ENCODE measurements at regions not wholly inside any gene's neighbourhood (a gene's known extent, or its start where the extent isn't known, plus 50 kb on each side); places are given as distances from the start of the nearest gene placed in this dataset.

- DNase-seq = no peak
- Mint-ChIP-seq H3K4me3 (ENCODE audit: low read depth, unreplicated experiment) (no peak overlapping the region), H3K9me3 (ENCODE audit: low read depth, unreplicated experiment) (peaks cover 2% of the 10 kb centered on the region), H3K27me3 (ENCODE audit: unreplicated experiment) (no peaks in the 10 kb centered on the region), H3K36me3 (ENCODE audit: insufficient read depth, unreplicated experiment) (no peaks in the 10 kb centered on the region), H3K4me1 (ENCODE audit: low read depth, unreplicated experiment) (peaks cover 5% of the 10 kb centered on the region), H3K27ac (ENCODE audit: unreplicated experiment) (no peak overlapping the region)
- TF ChIP-seq CTCF (IDR thresholded peaks at IDR 0.05; ENCODE audit: unreplicated experiment) = no peak
- intact Hi-C loops (cut with micrococcal nuclease; ENCODE audit: unreplicated experiment) = no loop called here
- CTCF ChIA-PET = no interaction called here
- BruUV-seq (replicated peaks) = no TSS peak
These were observed 160.0 kb upstream of the TRPC6 start for GRCh38 chr11:101743828-101744227.

- no peak for TF ChIP-seq CTCF (IDR thresholded peaks at IDR 0.05; ENCODE audit: unreplicated experiment)
- Mint-ChIP-seq H3K27ac (ENCODE audit: unreplicated experiment) (no peak overlapping the region), H3K4me1 (ENCODE audit: low read depth, unreplicated experiment) (no peaks in the 10 kb centered on the region), H3K36me3 (ENCODE audit: insufficient read depth, unreplicated experiment) (no peaks in the 10 kb centered on the region), H3K9me3 (ENCODE audit: low read depth, unreplicated experiment) (peaks cover 2% of the 10 kb centered on the region), H3K27me3 (ENCODE audit: unreplicated experiment) (no peaks in the 10 kb centered on the region), H3K4me3 (ENCODE audit: low read depth, unreplicated experiment) (no peak overlapping the region)
- no TSS peak for BruUV-seq (replicated peaks)
- DNase-seq = no peak
- CTCF ChIA-PET = no interaction called here
- intact Hi-C loops (cut with micrococcal nuclease; ENCODE audit: unreplicated experiment) = no loop called here
These were observed 157.8 kb upstream of the TRPC6 start for GRCh38 chr11:101741479-101742175.

GRCh38 chr11:101741061-101741460 lies 157.3 kb upstream of the TRPC6 start:
- Mint-ChIP-seq H3K9me3 (ENCODE audit: low read depth, unreplicated experiment) (peaks cover 2% of the 10 kb centered on the region), H3K4me3 (ENCODE audit: low read depth, unreplicated experiment) (no peak overlapping the region), H3K4me1 (ENCODE audit: low read depth, unreplicated experiment) (no peaks in the 10 kb centered on the region), H3K27ac (ENCODE audit: unreplicated experiment) (no peak overlapping the region), H3K27me3 (ENCODE audit: unreplicated experiment) (no peaks in the 10 kb centered on the region), H3K36me3 (ENCODE audit: insufficient read depth, unreplicated experiment) (no peaks in the 10 kb centered on the region)
- CTCF ChIA-PET = no interaction called here
- intact Hi-C loops (cut with micrococcal nuclease; ENCODE audit: unreplicated experiment) = no loop called here
- no peak for TF ChIP-seq CTCF (IDR thresholded peaks at IDR 0.05; ENCODE audit: unreplicated experiment)
- DNase-seq = no peak
- no TSS peak for BruUV-seq (replicated peaks)

- TF ChIP-seq CTCF (IDR thresholded peaks at IDR 0.05; ENCODE audit: unreplicated experiment) = no peak
- no peak overlapping the region for H3K27ac Mint-ChIP-seq (ENCODE audit: unreplicated experiment)
- peaks cover 2% of the 10 kb centered on the region for H3K9me3 Mint-ChIP-seq (ENCODE audit: low read depth, unreplicated experiment)
- CTCF ChIA-PET = no interaction called here
- no TSS peak for BruUV-seq (replicated peaks)
- DNase-seq = no peak
- no peaks in the 10 kb centered on the region for H3K4me1 Mint-ChIP-seq (ENCODE audit: low read depth, unreplicated experiment)
- H3K36me3 Mint-ChIP-seq (ENCODE audit: insufficient read depth, unreplicated experiment) = no peaks in the 10 kb centered on the region
- H3K27me3 Mint-ChIP-seq (ENCODE audit: unreplicated experiment) = no peaks in the 10 kb centered on the region
- intact Hi-C loops (cut with micrococcal nuclease; ENCODE audit: unreplicated experiment) = no loop called here
- H3K4me3 Mint-ChIP-seq (ENCODE audit: low read depth, unreplicated experiment) = no peak overlapping the region
These were observed 154.6 kb upstream of the TRPC6 start for GRCh38 chr11:101738452-101738851.

Data from Calu3 (cell line).